ENCODE measurements at regions not wholly inside any gene's neighbourhood (a gene's known extent, or its start where the extent isn't known, plus 50 kb on each side); places are given as distances from the start of the nearest gene placed in this dataset.
"Not testable (repeated sequence)": the region's sequence is repeated elsewhere in the genome, so short reads cannot be mapped to it uniquely, and the experiment has no call there.

DNA sequence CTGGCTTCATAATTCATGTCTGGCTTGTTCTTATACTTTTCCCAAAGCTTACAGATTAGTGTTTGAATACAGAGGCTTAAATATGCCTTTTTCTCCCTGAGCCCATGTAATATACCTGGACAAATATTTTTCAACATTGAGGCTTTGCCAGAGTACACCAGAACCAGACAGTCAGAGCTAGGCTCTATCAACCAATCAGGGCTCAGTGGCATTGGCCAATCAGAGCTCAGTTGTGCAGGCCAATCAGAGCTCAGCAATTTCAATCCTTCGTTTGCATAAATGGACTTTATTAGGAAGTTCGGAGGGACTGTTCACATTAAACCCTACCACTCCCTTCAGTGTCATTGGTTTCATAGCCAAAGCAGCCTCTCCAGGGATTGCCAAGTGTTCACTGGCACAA lies 51.2 kb upstream of the TMSB15B start:
- H3K79me2 ChIP-seq (ENCODE audit: control insufficient read depth, insufficient read depth, low read length) = no peaks in the 10 kb centered on the region
- no peak overlapping the region for H2AFZ ChIP-seq (ENCODE audit: low read length)
- no peak overlapping the region for H3K9ac ChIP-seq (ENCODE audit: insufficient read depth, low read length)
- no peak overlapping the region for H3K27ac ChIP-seq (ENCODE audit: insufficient read depth, low read length)
- H4K20me1 ChIP-seq (ENCODE audit: control insufficient read depth, extremely low read depth, insufficient read depth, low read length) = no peaks in the 10 kb centered on the region
- H3K9me3 ChIP-seq (ENCODE audit: control insufficient read depth, insufficient read depth, low read depth, low read length) = no peaks in the 10 kb centered on the region
- TF ChIP-seq, protein P1, sequence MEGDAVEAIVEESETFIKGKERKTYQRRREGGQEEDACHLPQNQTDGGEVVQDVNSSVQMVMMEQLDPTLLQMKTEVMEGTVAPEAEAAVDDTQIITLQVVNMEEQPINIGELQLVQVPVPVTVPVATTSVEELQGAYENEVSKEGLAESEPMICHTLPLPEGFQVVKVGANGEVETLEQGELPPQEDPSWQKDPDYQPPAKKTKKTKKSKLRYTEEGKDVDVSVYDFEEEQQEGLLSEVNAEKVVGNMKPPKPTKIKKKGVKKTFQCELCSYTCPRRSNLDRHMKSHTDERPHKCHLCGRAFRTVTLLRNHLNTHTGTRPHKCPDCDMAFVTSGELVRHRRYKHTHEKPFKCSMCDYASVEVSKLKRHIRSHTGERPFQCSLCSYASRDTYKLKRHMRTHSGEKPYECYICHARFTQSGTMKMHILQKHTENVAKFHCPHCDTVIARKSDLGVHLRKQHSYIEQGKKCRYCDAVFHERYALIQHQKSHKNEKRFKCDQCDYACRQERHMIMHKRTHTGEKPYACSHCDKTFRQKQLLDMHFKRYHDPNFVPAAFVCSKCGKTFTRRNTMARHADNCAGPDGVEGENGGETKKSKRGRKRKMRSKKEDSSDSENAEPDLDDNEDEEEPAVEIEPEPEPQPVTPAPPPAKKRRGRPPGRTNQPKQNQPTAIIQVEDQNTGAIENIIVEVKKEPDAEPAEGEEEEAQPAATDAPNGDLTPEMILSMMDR (conservative IDR thresholded peaks at IDR 0.05 in 1 of 2, IDR thresholded peaks at IDR 0.05 in 1 of 2; ENCODE audit: low read depth in 1 of 2, low read length in 2 of 2) = no peak
- H3K4me3 ChIP-seq (replicated peaks in 1 of 4; ENCODE audit: control extremely low read depth in 1 of 4, insufficient read depth in 1 of 4, low read depth in 3 of 4, low read length in 4 of 4) = no peak overlapping the region
- H3K27me3 ChIP-seq (ENCODE audit: control insufficient read depth, insufficient read depth, low read length) = no peaks in the 10 kb centered on the region
- no peak overlapping the region for H3K4me2 ChIP-seq (ENCODE audit: extremely low read depth, insufficient read depth, low read length)
- H3K36me3 ChIP-seq (ENCODE audit: control insufficient read depth, insufficient read depth, low read length) = no peaks in the 10 kb centered on the region
- no peaks in the 10 kb centered on the region for H3K4me1 ChIP-seq (ENCODE audit: control insufficient read depth, extremely low read depth, insufficient read depth, low read length)
- DNase-seq (ENCODE audit: low read depth in 2 of 2) = no peak

DNA sequence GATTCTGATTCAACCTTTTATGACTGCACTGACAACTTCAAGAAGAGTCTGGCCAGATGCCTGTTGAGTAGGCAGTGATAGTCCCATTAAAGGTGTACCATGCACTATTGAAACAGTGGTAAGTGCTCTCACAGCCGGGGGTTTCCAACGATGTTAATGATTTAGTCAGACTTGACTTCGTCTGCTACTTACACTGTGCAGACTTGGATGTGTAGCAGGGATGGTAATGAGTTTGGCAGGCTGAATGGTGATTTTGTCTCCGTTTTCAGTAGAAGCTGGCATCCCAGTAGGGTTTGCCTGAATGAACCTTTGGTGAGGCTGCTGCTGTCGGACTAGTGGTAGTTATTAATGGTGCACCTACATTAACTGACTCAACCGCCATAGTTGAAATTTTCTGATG lies 52.0 kb upstream of the TMSB15B start:
- TF ChIP-seq, protein P1 (conservative IDR thresholded peaks at IDR 0.05 in 1 of 2, IDR thresholded peaks at IDR 0.05 in 1 of 2; ENCODE audit: low read depth in 1 of 2, low read length in 2 of 2) = no peak
- H3K27me3 ChIP-seq (ENCODE audit: control insufficient read depth, insufficient read depth, low read length) = no peaks in the 10 kb centered on the region
- H3K4me3 ChIP-seq (replicated peaks in 1 of 4; ENCODE audit: control extremely low read depth in 1 of 4, insufficient read depth in 1 of 4, low read depth in 3 of 4, low read length in 4 of 4) = no peak overlapping the region
- H3K27ac ChIP-seq (ENCODE audit: insufficient read depth, low read length) = no peak overlapping the region
- H3K79me2 ChIP-seq (ENCODE audit: control insufficient read depth, insufficient read depth, low read length) = no peaks in the 10 kb centered on the region
- no peaks in the 10 kb centered on the region for H3K36me3 ChIP-seq (ENCODE audit: control insufficient read depth, insufficient read depth, low read length)
- no peaks in the 10 kb centered on the region for H3K9me3 ChIP-seq (ENCODE audit: control insufficient read depth, insufficient read depth, low read depth, low read length)
- no peaks in the 10 kb centered on the region for H4K20me1 ChIP-seq (ENCODE audit: control insufficient read depth, extremely low read depth, insufficient read depth, low read length)
- no peak overlapping the region for H3K9ac ChIP-seq (ENCODE audit: insufficient read depth, low read length)
- no peak overlapping the region for H3K4me2 ChIP-seq (ENCODE audit: extremely low read depth, insufficient read depth, low read length)
- DNase-seq (ENCODE audit: low read depth in 2 of 2) = no peak
- H2AFZ ChIP-seq (ENCODE audit: low read length) = no peak overlapping the region
- no peaks in the 10 kb centered on the region for H3K4me1 ChIP-seq (ENCODE audit: control insufficient read depth, extremely low read depth, insufficient read depth, low read length)

DNA sequence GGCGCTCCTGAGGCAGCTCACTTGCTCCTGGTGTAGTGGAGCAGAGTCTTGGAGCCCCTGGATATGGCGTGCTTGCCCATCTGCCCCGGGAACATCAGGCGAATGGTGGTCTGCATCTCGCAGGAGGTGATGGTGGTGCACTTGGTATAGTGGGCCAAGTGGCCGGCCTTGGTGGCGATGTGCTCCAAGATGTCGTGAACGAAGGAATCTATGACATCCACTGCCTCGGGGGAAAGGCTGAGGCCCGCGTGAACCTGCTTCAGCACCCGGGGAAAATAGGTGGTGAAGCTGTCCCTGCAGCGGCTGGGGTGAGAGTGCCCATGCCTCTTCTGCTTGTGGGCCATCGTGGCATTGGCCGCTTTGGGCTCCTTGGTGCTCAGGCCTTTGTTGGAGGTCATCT lies 58.1 kb upstream of the TMSB15B start:
- no peak overlapping the region for H3K27ac ChIP-seq (ENCODE audit: insufficient read depth, low read length)
- no peaks in the 10 kb centered on the region for H3K79me2 ChIP-seq (ENCODE audit: control insufficient read depth, insufficient read depth, low read length)
- no peak overlapping the region for H3K4me3 ChIP-seq (replicated peaks in 1 of 4; ENCODE audit: control extremely low read depth in 1 of 4, insufficient read depth in 1 of 4, low read depth in 3 of 4, low read length in 4 of 4)
- H3K36me3 ChIP-seq (ENCODE audit: control insufficient read depth, insufficient read depth, low read length) = no peaks in the 10 kb centered on the region
- no peak for DNase-seq (ENCODE audit: low read depth in 2 of 2)
- H3K9me3 ChIP-seq (ENCODE audit: control insufficient read depth, insufficient read depth, low read depth, low read length) = no peaks in the 10 kb centered on the region
- H2AFZ ChIP-seq (ENCODE audit: low read length) = no peak overlapping the region
- no peaks in the 10 kb centered on the region for H3K4me1 ChIP-seq (ENCODE audit: control insufficient read depth, extremely low read depth, insufficient read depth, low read length)
- H3K9ac ChIP-seq (ENCODE audit: insufficient read depth, low read length) = no peak overlapping the region
- TF ChIP-seq, protein P1 (conservative IDR thresholded peaks at IDR 0.05 in 1 of 2, IDR thresholded peaks at IDR 0.05 in 1 of 2; ENCODE audit: low read depth in 1 of 2, low read length in 2 of 2) = no peak
- H4K20me1 ChIP-seq (ENCODE audit: control insufficient read depth, extremely low read depth, insufficient read depth, low read length) = no peaks in the 10 kb centered on the region
- H3K4me2 ChIP-seq (ENCODE audit: extremely low read depth, insufficient read depth, low read length) = no peak overlapping the region
- H3K27me3 ChIP-seq (ENCODE audit: control insufficient read depth, insufficient read depth, low read length) = no peaks in the 10 kb centered on the region

DNA sequence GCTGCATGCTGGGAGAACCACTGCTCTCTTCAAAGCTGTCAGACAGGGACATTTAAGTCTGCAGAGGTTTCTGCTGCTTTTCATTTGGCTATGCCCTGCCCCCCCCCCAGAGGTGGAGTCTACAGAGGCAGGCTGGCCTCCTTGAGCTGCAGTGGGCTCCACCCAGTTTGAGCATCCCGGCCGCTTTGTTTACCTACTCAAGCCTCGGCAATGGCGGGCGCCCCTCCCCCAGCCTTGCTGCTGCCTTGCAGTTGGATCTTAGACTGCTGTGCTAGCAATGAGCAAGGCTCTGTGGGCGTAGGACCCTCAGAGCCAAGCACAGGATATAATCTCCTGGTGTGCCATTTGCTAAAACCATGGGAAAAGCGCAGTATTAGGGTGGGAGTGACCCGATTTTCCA lies 59.8 kb upstream of the TMSB15B start:
- H3K9me3 ChIP-seq (ENCODE audit: control insufficient read depth, insufficient read depth, low read depth, low read length); H3K4me3 ChIP-seq (replicated peaks in 1 of 4; ENCODE audit: control extremely low read depth in 1 of 4, insufficient read depth in 1 of 4, low read depth in 3 of 4, low read length in 4 of 4); H3K9ac ChIP-seq (ENCODE audit: insufficient read depth, low read length); H3K4me2 ChIP-seq (ENCODE audit: extremely low read depth, insufficient read depth, low read length); DNase-seq (ENCODE audit: low read depth in 2 of 2); H3K4me1 ChIP-seq (ENCODE audit: control insufficient read depth, extremely low read depth, insufficient read depth, low read length); H3K27ac ChIP-seq (ENCODE audit: insufficient read depth, low read length); H3K36me3 ChIP-seq (ENCODE audit: control insufficient read depth, insufficient read depth, low read length); H3K27me3 ChIP-seq (ENCODE audit: control insufficient read depth, insufficient read depth, low read length); H2AFZ ChIP-seq (ENCODE audit: low read length); H4K20me1 ChIP-seq (ENCODE audit: control insufficient read depth, extremely low read depth, insufficient read depth, low read length); H3K79me2 ChIP-seq (ENCODE audit: control insufficient read depth, insufficient read depth, low read length): not testable (repeated sequence)
